HK-2 (cell line): ENCODE measurements at regions not wholly inside any gene's neighbourhood (a gene's known extent, or its start where the extent isn't known, plus 50 kb on each side); places are given as distances from the start of the nearest gene placed in this dataset.

Experiments used
- DNase-seq: peaks from one replicate; pipeline ENCODE4 v3.0.0-alpha.2; 2018; ENCODE audit not compliant: unreplicated experiment

GRCh38 chr18:27899893-27900292, 277.0 kb downstream of the CDH2 start:
- DNase-seq = no peak

GRCh38 chr18:27894746-27895145, 282.2 kb downstream of the CDH2 start:
- DNase-seq = no peak

- DNase-seq = no peak
Measured at GRCh38 chr18:27887711-27888495, 289.0 kb downstream of the CDH2 start.

- no peak for DNase-seq
Measured at GRCh38 chr18:27887287-27887686, 289.6 kb downstream of the CDH2 start.

- DNase-seq = no peak
Measured at GRCh38 chr18:27879540-27879939, 297.4 kb downstream of the CDH2 start.

GRCh38 chr18:27871726-27872125, 305.2 kb downstream of the CDH2 start:
- no peak for DNase-seq

GRCh38 chr18:27869735-27870134, 307.2 kb downstream of the CDH2 start:
- no peak for DNase-seq

GRCh38 chr18:27865431-27865830, 311.5 kb downstream of the CDH2 start:
- no peak for DNase-seq

- no peak for DNase-seq
Measured at GRCh38 chr18:27863780-27864430, 313.0 kb downstream of the CDH2 start.

GRCh38 chr18:27862041-27862682, 314.8 kb downstream of the CDH2 start:
- DNase-seq = no peak

GRCh38 chr18:27861539-27861938, 315.4 kb downstream of the CDH2 start:
- DNase-seq = no peak

GRCh38 chr18:27860701-27861107, 316.2 kb downstream of the CDH2 start:
- no peak for DNase-seq

- no peak for DNase-seq
Measured at GRCh38 chr18:27860011-27860410, 316.9 kb downstream of the CDH2 start.

GRCh38 chr18:27856820-27857219, 320.1 kb downstream of the CDH2 start:
- DNase-seq = no peak

GRCh38 chr18:27855486-27855885, 321.4 kb downstream of the CDH2 start:
- DNase-seq = no peak

GRCh38 chr18:27854631-27855030, 322.3 kb downstream of the CDH2 start:
- no peak for DNase-seq

GRCh38 chr18:27848336-27848735, 328.6 kb downstream of the CDH2 start:
- DNase-seq = no peak

- no peak for DNase-seq
Measured at GRCh38 chr18:27847412-27847811, 329.5 kb downstream of the CDH2 start.

- DNase-seq = no peak
Measured at GRCh38 chr18:27845897-27846296, 331.0 kb downstream of the CDH2 start.

GRCh38 chr18:27843783-27844777, 332.9 kb downstream of the CDH2 start:
- peak; percentile 19 for DNase-seq

- peak; percentile 27 for DNase-seq
Measured at GRCh38 chr18:27839141-27839540, 337.8 kb downstream of the CDH2 start.

GRCh38 chr18:27838225-27838624, 338.7 kb downstream of the CDH2 start:
- no peak for DNase-seq
